ENCODE measurements at regions not wholly inside any gene's neighbourhood (a gene's known extent, or its start where the extent isn't known, plus 50 kb on each side); places are given as distances from the start of the nearest gene placed in this dataset.

DNA sequence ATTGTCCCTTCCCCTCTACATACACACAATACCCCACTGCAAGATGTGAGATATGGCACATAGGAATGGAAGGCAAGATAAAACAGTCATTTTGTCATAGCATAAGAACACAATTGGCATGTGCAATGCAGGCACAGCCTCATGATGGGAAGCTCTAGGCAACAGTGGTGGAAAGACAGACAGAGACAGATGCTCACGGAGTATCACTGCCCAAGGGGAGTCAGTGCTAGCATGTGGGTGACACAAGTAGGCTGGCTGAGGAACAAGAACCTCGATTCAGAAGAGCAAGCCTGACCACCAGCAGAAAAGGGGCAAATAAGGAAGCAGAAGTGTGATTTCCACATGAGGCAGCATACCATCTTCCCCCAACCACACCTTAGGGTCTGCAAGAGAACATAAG, 323.6 kb downstream of the PAX3 start:
- Histone ChIP-seq H3K9me3 (no peaks in the 10 kb centered on the region), H3K36me3 (no peaks in the 10 kb centered on the region), H3K27me3 (replicated peaks; ENCODE audit: insufficient read depth) (peaks cover 2% of the 10 kb centered on the region), H3K4me3 (no peak overlapping the region), H3K4me1 (replicated peaks) (no peaks in the 10 kb centered on the region), H3K27ac (no peak overlapping the region)
- no peak for TF ChIP-seq POLR2A (IDR thresholded peaks at IDR 0.05)
- TF ChIP-seq CTCF (IDR thresholded peaks at IDR 0.05): no peak
- TF ChIP-seq POLR2AphosphoS5 (IDR thresholded peaks at IDR 0.05): no peak
- intact Hi-C loops (cut with DNase I): no loop called here
- DNase-seq (ENCODE audit: low spot score): no peak
- WGBS: 82% methylated on average over 2 of the region's 2 CpGs

GRCh38 chr2:221973902-221974301, 324.9 kb downstream of the PAX3 start:
- DNase-seq (ENCODE audit: low spot score): no peak
- Histone ChIP-seq H3K9me3 (no peaks in the 10 kb centered on the region), H3K27ac (no peak overlapping the region), H3K36me3 (no peaks in the 10 kb centered on the region), H3K27me3 (replicated peaks; ENCODE audit: insufficient read depth) (peaks cover 3% of the 10 kb centered on the region), H3K4me3 (no peak overlapping the region), H3K4me1 (replicated peaks) (no peaks in the 10 kb centered on the region)
- WGBS: 100% methylated on average over 2 of the region's 2 CpGs
- intact Hi-C loops (cut with DNase I): no loop called here
- TF ChIP-seq CTCF (IDR thresholded peaks at IDR 0.05): no peak
- TF ChIP-seq POLR2AphosphoS5 (IDR thresholded peaks at IDR 0.05): no peak
- TF ChIP-seq POLR2A (IDR thresholded peaks at IDR 0.05): no peak

DNA sequence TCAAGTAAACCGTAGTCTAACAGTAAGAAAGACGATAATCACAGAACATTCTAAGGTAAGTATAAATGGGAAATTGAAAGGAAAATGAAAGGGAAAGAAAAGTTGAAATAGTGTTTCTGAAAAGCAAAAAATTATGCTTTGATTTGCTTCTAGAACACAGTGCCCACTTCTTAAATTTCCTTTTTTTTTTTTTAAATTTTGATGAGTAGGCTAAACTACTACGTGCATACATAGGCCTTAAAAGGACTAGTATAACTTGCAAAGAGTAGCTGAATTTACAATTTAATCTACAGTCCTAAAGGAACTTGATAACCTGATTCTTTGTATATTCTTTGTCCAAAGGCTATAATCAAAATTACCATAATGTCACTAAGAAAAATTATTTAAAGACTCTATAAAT, 325.3 kb downstream of the PAX3 start:
- Histone ChIP-seq H3K4me3 (no peak overlapping the region), H3K9me3 (no peaks in the 10 kb centered on the region), H3K27me3 (replicated peaks; ENCODE audit: insufficient read depth) (peaks cover 3% of the 10 kb centered on the region), H3K27ac (no peak overlapping the region), H3K4me1 (replicated peaks) (no peaks in the 10 kb centered on the region), H3K36me3 (no peaks in the 10 kb centered on the region)
- WGBS: 92% methylated on average over 3 of the region's 3 CpGs
- intact Hi-C loops (cut with DNase I): no loop called here
- TF ChIP-seq CTCF (IDR thresholded peaks at IDR 0.05): no peak
- no peak for TF ChIP-seq POLR2A (IDR thresholded peaks at IDR 0.05)
- no peak for TF ChIP-seq POLR2AphosphoS5 (IDR thresholded peaks at IDR 0.05)
- DNase-seq (ENCODE audit: low spot score): no peak

- intact Hi-C loops (cut with DNase I): no loop called here
- no peak for DNase-seq (ENCODE audit: low spot score)
- no peaks in the 10 kb centered on the region for H3K4me1 ChIP-seq (replicated peaks)
- no peak for TF ChIP-seq CTCF (IDR thresholded peaks at IDR 0.05)
- TF ChIP-seq POLR2A (IDR thresholded peaks at IDR 0.05): no peak
- no peak for TF ChIP-seq POLR2AphosphoS5 (IDR thresholded peaks at IDR 0.05)
- H3K4me3 ChIP-seq: no peak overlapping the region
- WGBS: 83% methylated on average over 6 of the region's 6 CpGs
- H3K9me3 ChIP-seq: no peaks in the 10 kb centered on the region
- peaks cover 3% of the 10 kb centered on the region for H3K27me3 ChIP-seq (replicated peaks; ENCODE audit: insufficient read depth)
- no peak overlapping the region for H3K27ac ChIP-seq
- no peaks in the 10 kb centered on the region for H3K36me3 ChIP-seq
Observed at GRCh38 chr2:221972813-221973478, 325.9 kb downstream of the PAX3 start.

- Histone ChIP-seq H3K4me1 (replicated peaks) (no peaks in the 10 kb centered on the region), H3K27me3 (replicated peaks; ENCODE audit: insufficient read depth) (peaks cover 3% of the 10 kb centered on the region), H3K4me3 (no peak overlapping the region), H3K36me3 (no peaks in the 10 kb centered on the region), H3K27ac (no peak overlapping the region), H3K9me3 (no peaks in the 10 kb centered on the region)
- no peak for TF ChIP-seq POLR2AphosphoS5 (IDR thresholded peaks at IDR 0.05)
- no peak for TF ChIP-seq CTCF (IDR thresholded peaks at IDR 0.05)
- TF ChIP-seq POLR2A (IDR thresholded peaks at IDR 0.05): no peak
- DNase-seq (ENCODE audit: low spot score): no peak
- WGBS: 29% methylated on average over 3 of the region's 3 CpGs
- intact Hi-C loops (cut with DNase I): no loop called here
Observed at GRCh38 chr2:221970389-221970788, 328.4 kb downstream of the PAX3 start.
